Transverse colon (tissue), 4 donors: ENCODE measurements at regions not wholly inside any gene's neighbourhood (a gene's known extent, or its start where the extent isn't known, plus 50 kb on each side); places are given as distances from the start of the nearest gene placed in this dataset.

Experiments used
- DNase-seq: peaks from one replicate; pipeline ENCODE4 v3.0.0-alpha.2; 2019
- H3K27ac ChIP-seq, 4 donors: fragments of 200-600 bp; sonication (generic); 2 replicates each; pipeline ENCODE4 v1.5.1; 2016 to 2018; ENCODE audit warnings: inconsistent platforms in 4 of 4
- H3K27me3 ChIP-seq: fragments of 200-600 bp; sonication (generic); 2 replicates; pipeline ENCODE4 v1.5.1; 2017; ENCODE audit warnings: inconsistent platforms
- H3K36me3 ChIP-seq, 4 donors: fragments of 200-600 bp; sonication (generic); 2 replicates each; pipeline ENCODE4 v1.5.1; 2017 to 2019; ENCODE audit warnings: inconsistent platforms in 4 of 4
- H3K4me1 ChIP-seq, 4 donors: fragments of 200-600 bp; sonication (generic); 2 replicates each; pipeline ENCODE4 v1.5.1; 2017 to 2020; ENCODE audit warnings: inconsistent platforms in 4 of 4
- H3K4me3 ChIP-seq, 4 donors: fragments of 200-600 bp; sonication (generic); 1 replicate in 1 of 4; 2 replicates in 3 of 4; pipeline versions ENCODE4 v1.5.1 to v1.6.1; 2017 to 2019; ENCODE audit warnings: inconsistent platforms in 4 of 4
- H3K9me3 ChIP-seq, 2 donors: fragments of 200-600 bp; sonication (generic); 2 replicates each; pipeline ENCODE4 v1.5.1; 2017 to 2019; ENCODE audit warnings: inconsistent platforms in 2 of 2
- CTCF ChIP-seq, 5 experiments: fragments of 200-600 bp in 3 of 5; fragments of 450-650 bp in 2 of 5; sonication (generic) in 3 of 5; IDR thresholded peaks; 1 replicate in 2 of 5; 2 replicates in 3 of 5; pipeline ENCODE4 v1.5.1; 2016 to 2017; ENCODE audit warnings: antibody characterized with exemption in 5 of 5, inconsistent platforms in 3 of 5, mild to moderate bottlenecking in 2 of 5, moderate library complexity in 1 of 5
- EP300 ChIP-seq: sonication (generic); formaldehyde crosslinking; IDR thresholded peaks from one replicate; pipeline ENCODE4 v1.6.1; 2017; ENCODE audit warnings: antibody characterized with exemption, low read depth
- POLR2A ChIP-seq: fragments of 450-650 bp; IDR thresholded peaks from one replicate; pipeline ENCODE4 v1.6.1; 2016; ENCODE audit warnings: antibody characterized with exemption, mild to moderate bottlenecking, moderate library complexity
- POLR2AphosphoS5 ChIP-seq, 3 donors: sonication (generic); formaldehyde crosslinking; IDR thresholded peaks; one replicate each; pipeline ENCODE4 v1.6.1; 2016; ENCODE audit warnings: antibody characterized with exemption in 3 of 3
- WGBS, 2 donors: methylation state at CpG; one replicate each; pipeline ENCODE4 v1.1.5; 2018; ENCODE audit warnings: low coverage in 1 of 2; 5-methylcytosine and 5-hydroxymethylcytosine counted together
- in situ Hi-C, 4 donors: fragments of 200-750 bp; cut with MboI; loops; one replicate each; pipeline versions ENCODE4 v1.15.0 to v1.15.1; 2017; ENCODE audit warnings: low sequenced_read_pairs in 3 of 4, low pct_ligation_motif_present in 1 of 4, low pct_unique_long_range_greater_than_20kb in 1 of 4
- intact Hi-C: fragments of 100-400 bp; cut with DNase I; formaldehyde crosslinking; loops from one replicate; pipeline ENCODE4 v1.15.1; 2023; ENCODE audit warnings: low total_unique reads

GRCh38 chr4:170398218-170398617, 308.5 kb upstream of the AADAT start:
- Histone ChIP-seq H3K4me3 (no peak overlapping the region), H3K27me3 (no peaks in the 10 kb centered on the region), H3K9me3 (no peaks in the 10 kb centered on the region), H3K36me3 (no peaks in the 10 kb centered on the region), H3K27ac (no peak overlapping the region), H3K4me1 (no peaks in the 10 kb centered on the region)
- TF ChIP-seq POLR2AphosphoS5 (IDR thresholded peaks at IDR 0.05) (no peak), EP300 (no peak), POLR2A (no peak), CTCF (IDR thresholded peaks at IDR 0.05) (no peak)
- in situ Hi-C loops, result no loop called here
- intact Hi-C loops, result no loop called here
- no peak for DNase-seq

GRCh38 chr4:170395773-170396172, 306.0 kb upstream of the AADAT start:
- DNase-seq, result no peak
- H3K4me1 ChIP-seq, result no peaks in the 10 kb centered on the region
- H3K4me3 ChIP-seq, result no peak overlapping the region
- WGBS, 2 donors, result 37 to 48% methylated on average over 2 of the region's 2 CpGs
- intact Hi-C loops (no loop called here), in situ Hi-C loops (no loop called here)
- no peaks in the 10 kb centered on the region for H3K36me3 ChIP-seq
- H3K27me3 ChIP-seq, result no peaks in the 10 kb centered on the region
- no peak overlapping the region for H3K27ac ChIP-seq
- H3K9me3 ChIP-seq, result no peaks in the 10 kb centered on the region
- TF ChIP-seq EP300 (no peak), POLR2AphosphoS5 (IDR thresholded peaks at IDR 0.05) (no peak), POLR2A (no peak), CTCF (IDR thresholded peaks at IDR 0.05) (no peak)

- H3K9me3 ChIP-seq, result no peaks in the 10 kb centered on the region
- in situ Hi-C loops, result no loop called here
- intact Hi-C loops, result no loop called here
- no peak overlapping the region for H3K27ac ChIP-seq
- 58 to 72% methylated on average over 3 to 4 of the region's 4 CpGs for WGBS, 2 donors
- no peak overlapping the region for H3K4me3 ChIP-seq
- no peaks in the 10 kb centered on the region for H3K36me3 ChIP-seq
- no peaks in the 10 kb centered on the region for H3K27me3 ChIP-seq
- no peak for TF ChIP-seq CTCF (IDR thresholded peaks at IDR 0.05)
- no peak for TF ChIP-seq POLR2A
- no peak for TF ChIP-seq POLR2AphosphoS5 (IDR thresholded peaks at IDR 0.05)
- no peak for TF ChIP-seq EP300
- H3K4me1 ChIP-seq, result no peaks in the 10 kb centered on the region
- DNase-seq, result no peak
Observed at GRCh38 chr4:170391066-170391740, 301.4 kb upstream of the AADAT start.

DNA sequence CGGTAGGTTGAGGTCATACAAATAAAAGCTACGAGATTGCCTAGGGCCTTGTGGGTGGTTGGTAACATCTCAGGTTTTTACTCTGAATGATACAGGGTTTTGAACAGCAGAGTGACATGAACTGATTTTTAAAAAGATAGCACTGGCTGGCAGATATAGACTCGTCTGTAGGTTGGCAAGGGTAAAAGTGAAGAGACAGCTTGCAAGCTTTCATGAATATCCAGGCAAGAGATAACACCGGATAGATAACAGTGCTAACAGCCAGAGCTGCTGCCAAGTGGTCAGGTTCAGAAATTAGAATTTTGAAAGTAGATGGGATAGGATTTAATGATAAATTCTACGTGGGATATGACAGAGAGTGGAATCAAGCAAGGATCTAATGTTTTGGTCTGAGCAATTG, 299.7 kb upstream of the AADAT start:
- H3K36me3 ChIP-seq, result no peaks in the 10 kb centered on the region
- intact Hi-C loops, result no loop called here
- no peak for DNase-seq
- no peak overlapping the region for H3K4me3 ChIP-seq
- TF ChIP-seq CTCF (IDR thresholded peaks at IDR 0.05) (no peak), EP300 (no peak), POLR2A (no peak), POLR2AphosphoS5 (IDR thresholded peaks at IDR 0.05) (no peak)
- H3K9me3 ChIP-seq, result no peaks in the 10 kb centered on the region
- in situ Hi-C loops, result no loop called here
- no peak overlapping the region for H3K27ac ChIP-seq
- 33 to 45% methylated on average over 3 to 5 of the region's 5 CpGs for WGBS, 2 donors
- H3K4me1 ChIP-seq, result no peaks in the 10 kb centered on the region
- H3K27me3 ChIP-seq, result no peaks in the 10 kb centered on the region
